Suprapubic skin (tissue), 3 donors: ENCODE measurements at regions not wholly inside any gene's neighbourhood (a gene's known extent, or its start where the extent isn't known, plus 50 kb on each side); places are given as distances from the start of the nearest gene placed in this dataset.

Source experiments
- CTCF ChIP-seq, 2 donors: fragments of 200-600 bp in 1 of 2; fragments of 450-650 bp in 1 of 2; sonication (generic) in 1 of 2; IDR thresholded peaks; one replicate each; pipeline ENCODE4 v1.5.1; 2016 to 2019; ENCODE audit warnings: antibody characterized with exemption in 2 of 2, mild to moderate bottlenecking in 1 of 2, moderate library complexity in 1 of 2
- EP300 ChIP-seq: sonication (generic); formaldehyde crosslinking; IDR thresholded peaks from one replicate; pipeline ENCODE4 v1.6.1; 2017; ENCODE audit warnings: antibody characterized with exemption
- POLR2A ChIP-seq, 2 donors: fragments of 450-650 bp; IDR thresholded peaks; one replicate each; pipeline ENCODE4 v1.6.1; 2017; ENCODE audit warnings: antibody characterized with exemption in 2 of 2, mild to moderate bottlenecking in 2 of 2, moderate library complexity in 2 of 2

GRCh38 chr10:62705789-62706188 is 98.7 kb upstream of the ADO start:
- no peak for TF ChIP-seq CTCF (IDR thresholded peaks at IDR 0.05)
- no peak for TF ChIP-seq POLR2A (IDR thresholded peaks at IDR 0.05)
- no peak for TF ChIP-seq EP300
